ENCODE measurements at regions not wholly inside any gene's neighbourhood (a gene's known extent, or its start where the extent isn't known, plus 50 kb on each side); places are given as distances from the start of the nearest gene placed in this dataset.
A peak's percentile ranks its signal among the peaks of the same experiment; 100 is the strongest.

DNA sequence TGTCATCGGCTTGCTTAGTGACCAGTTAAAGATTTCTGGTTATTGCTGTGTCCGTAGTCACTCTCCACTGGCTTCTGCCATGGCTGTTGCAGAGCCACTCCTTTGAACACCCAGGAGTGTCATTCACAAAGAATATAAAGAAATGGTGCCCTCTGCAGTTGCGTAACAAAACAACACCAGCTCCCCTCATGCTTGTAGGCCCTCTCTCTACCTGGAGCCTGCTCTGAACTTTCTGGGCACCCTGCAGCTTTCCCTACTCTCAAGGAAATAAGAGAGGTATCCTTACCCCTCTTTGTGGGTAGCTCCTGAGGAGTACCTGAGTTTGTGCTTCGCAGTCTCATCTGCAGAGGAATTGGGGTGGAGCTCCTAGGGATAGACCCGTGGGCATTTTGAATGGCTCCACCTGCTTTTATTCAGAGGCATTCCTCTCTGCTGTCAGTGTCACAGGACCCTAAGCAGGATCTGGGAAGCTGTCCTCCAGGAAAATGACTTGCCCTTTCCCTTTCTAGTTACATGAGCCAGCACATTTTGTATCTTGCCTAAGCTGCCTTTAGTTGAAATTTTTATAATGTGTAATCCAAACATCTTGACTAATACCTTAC lies 97.2 kb upstream of the TMEM260 start:
- peak; percentile 8 for DNase-seq (ENCODE audit: low read depth)
- TF ChIP-seq, protein P1, sequence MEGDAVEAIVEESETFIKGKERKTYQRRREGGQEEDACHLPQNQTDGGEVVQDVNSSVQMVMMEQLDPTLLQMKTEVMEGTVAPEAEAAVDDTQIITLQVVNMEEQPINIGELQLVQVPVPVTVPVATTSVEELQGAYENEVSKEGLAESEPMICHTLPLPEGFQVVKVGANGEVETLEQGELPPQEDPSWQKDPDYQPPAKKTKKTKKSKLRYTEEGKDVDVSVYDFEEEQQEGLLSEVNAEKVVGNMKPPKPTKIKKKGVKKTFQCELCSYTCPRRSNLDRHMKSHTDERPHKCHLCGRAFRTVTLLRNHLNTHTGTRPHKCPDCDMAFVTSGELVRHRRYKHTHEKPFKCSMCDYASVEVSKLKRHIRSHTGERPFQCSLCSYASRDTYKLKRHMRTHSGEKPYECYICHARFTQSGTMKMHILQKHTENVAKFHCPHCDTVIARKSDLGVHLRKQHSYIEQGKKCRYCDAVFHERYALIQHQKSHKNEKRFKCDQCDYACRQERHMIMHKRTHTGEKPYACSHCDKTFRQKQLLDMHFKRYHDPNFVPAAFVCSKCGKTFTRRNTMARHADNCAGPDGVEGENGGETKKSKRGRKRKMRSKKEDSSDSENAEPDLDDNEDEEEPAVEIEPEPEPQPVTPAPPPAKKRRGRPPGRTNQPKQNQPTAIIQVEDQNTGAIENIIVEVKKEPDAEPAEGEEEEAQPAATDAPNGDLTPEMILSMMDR (IDR thresholded peaks at IDR 0.05; ENCODE audit: insufficient read depth, low read length): no peak
- H3K4me3 ChIP-seq (ENCODE audit: low read depth, low read length): no peak overlapping the region

DNA sequence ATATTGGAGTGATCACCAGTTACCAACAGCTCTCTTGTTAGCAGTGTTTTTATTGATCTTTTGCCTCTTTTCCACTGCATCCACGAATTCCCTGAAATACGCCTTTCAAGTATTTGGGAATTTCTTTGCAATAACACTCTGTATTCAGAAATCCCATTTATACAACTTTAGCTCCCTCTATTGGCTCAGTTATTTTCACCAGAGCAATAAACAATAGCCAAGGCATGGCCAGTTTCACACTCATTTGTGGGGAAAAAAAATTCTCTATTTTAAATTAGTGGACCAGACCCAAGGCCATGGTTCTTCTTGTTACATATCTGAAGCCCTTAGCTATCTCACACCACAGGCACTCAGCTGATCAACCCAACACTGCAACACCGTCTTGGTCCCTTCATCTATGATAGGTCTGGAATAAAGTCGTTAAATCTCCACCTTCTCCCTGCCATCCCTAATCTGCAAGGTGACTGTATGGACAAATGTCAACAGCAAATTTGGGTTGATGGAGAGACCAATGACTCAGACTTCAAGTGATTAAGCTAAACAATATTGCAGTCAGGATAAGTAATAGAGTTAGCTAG lies 92.4 kb upstream of the TMEM260 start:
- H3K4me3 ChIP-seq (ENCODE audit: low read depth, low read length): no peak overlapping the region
- peak; percentile 55 for DNase-seq (ENCODE audit: low read depth)
- TF ChIP-seq, protein P1 (IDR thresholded peaks at IDR 0.05; ENCODE audit: insufficient read depth, low read length): peak; percentile 59

DNA sequence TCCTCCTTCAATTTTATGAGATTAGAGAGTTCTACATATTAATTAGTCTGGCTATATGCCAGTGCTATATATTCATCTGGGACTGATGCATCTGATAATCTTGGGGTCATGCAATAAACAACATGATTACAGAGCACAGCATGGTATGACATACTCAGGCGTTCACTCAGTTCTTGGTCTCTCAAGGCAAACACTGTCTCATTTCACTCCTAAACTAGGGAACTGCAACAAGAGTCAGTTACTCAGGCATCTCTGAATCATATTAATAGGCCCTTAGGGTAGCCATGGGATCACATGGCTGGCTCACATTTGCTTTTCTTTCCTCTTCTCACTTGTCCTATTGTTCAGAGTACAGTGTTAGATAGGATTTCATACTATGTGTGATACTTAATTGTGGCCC lies 91.8 kb upstream of the TMEM260 start:
- TF ChIP-seq, protein P1 (IDR thresholded peaks at IDR 0.05; ENCODE audit: insufficient read depth, low read length): no peak
- H3K4me3 ChIP-seq (ENCODE audit: low read depth, low read length): no peak overlapping the region
- DNase-seq (ENCODE audit: low read depth): peak; percentile 9

DNA sequence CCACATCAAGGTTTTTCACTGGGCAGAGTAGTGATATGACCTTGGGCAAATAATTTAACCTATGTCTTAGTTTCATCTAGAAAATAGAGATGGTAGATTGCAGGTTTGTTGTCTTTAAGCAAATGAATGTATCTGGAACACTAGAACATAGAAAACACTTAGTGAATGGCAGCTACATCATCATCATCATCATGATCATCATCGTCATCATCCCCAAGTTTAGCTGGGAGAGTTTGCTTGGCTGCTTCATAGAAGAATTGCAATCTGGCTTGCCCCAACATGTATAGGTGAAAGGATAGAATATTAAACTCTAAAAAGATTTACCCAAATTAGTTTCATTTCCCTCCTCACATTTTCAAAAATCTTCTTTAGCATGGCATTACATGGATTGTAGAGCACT lies 91.3 kb upstream of the TMEM260 start:
- no peak for DNase-seq (ENCODE audit: low read depth)
- TF ChIP-seq, protein P1 (IDR thresholded peaks at IDR 0.05; ENCODE audit: insufficient read depth, low read length): no peak
- H3K4me3 ChIP-seq (ENCODE audit: low read depth, low read length): no peak overlapping the region

DNA sequence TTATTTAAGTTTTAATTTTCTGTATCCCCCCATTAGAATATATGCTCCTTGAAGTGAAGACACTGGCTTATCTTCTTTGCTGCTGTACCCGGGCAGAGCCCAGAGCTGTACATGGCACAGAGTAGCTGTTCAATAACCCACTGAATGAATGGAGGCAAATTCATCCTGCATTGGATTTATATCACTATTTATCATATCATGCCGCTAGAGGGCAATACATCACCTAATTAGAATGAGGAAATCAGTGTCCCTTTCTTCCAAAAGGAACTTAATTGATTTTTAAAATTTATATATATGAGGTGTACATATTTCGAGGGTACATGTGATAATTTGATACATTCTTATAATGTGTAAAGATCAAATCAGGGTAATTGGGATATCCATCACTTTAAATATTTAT lies 89.2 kb upstream of the TMEM260 start:
- TF ChIP-seq, protein P1 (IDR thresholded peaks at IDR 0.05; ENCODE audit: insufficient read depth, low read length): peak; percentile 58
- no peak overlapping the region for H3K4me3 ChIP-seq (ENCODE audit: low read depth, low read length)
- peak; percentile 55 for DNase-seq (ENCODE audit: low read depth)

GRCh38 chr14:56491299-56492285 lies 88.0 kb upstream of the TMEM260 start:
- DNase-seq (ENCODE audit: low read depth): peak; percentile 57
- H3K4me3 ChIP-seq (ENCODE audit: low read depth, low read length): no peak overlapping the region
- TF ChIP-seq, protein P1 (IDR thresholded peaks at IDR 0.05; ENCODE audit: insufficient read depth, low read length): peak; percentile 84
